ENCODE measurements at regions not wholly inside any gene's neighbourhood (a gene's known extent, or its start where the extent isn't known, plus 50 kb on each side); places are given as distances from the start of the nearest gene placed in this dataset.
"Not testable (repeated sequence)": the region's sequence is repeated elsewhere in the genome, so short reads cannot be mapped to it uniquely, and the experiment has no call there.

DNA sequence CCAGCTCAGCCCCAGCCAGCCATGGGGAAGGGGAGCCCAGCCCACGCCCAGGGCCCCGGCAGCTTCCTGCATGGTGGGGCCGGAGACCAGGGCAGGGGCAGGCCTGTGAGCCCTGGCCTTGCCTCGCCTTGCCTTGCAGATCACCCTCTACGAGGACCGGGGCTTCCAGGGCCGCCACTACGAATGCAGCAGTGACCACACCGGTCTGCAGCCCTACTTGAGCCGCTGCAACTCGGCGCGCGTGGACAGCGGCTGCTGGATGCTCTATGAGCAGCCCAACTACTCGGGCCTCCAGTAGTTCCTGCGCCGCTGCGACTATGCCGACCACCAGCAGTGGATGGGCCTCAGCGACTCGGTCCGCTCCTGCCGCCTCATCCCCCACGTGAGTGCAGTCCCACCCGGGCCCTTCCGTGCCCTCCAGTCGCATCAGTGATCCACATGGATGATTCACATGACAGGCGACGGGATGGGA is 278.6 kb upstream of the MAP2 start:
- not testable (repeated sequence) for DNase-seq (ENCODE audit: low read depth, low spot score); H3K4me1 ChIP-seq (ENCODE audit: control insufficient read depth, insufficient read depth, low read length); H3K36me3 ChIP-seq (ENCODE audit: control insufficient read depth, insufficient read depth, low read length); H3K9me3 ChIP-seq (ENCODE audit: control insufficient read depth, insufficient read depth, low read length); H3K27me3 ChIP-seq (ENCODE audit: control insufficient read depth, insufficient read depth, low read length); H3K27ac ChIP-seq (ENCODE audit: low read length); H3K4me3 ChIP-seq (ENCODE audit: low read length)
- no CpG with 5 or more reads among the region's 30 CpGs for WGBS (ENCODE audit: insufficient coverage, insufficient read length)

- Histone ChIP-seq H3K4me3 (ENCODE audit: low read length) (no peak overlapping the region), H3K36me3 (ENCODE audit: control insufficient read depth, insufficient read depth, low read length) (no peaks in the 10 kb centered on the region), H3K27me3 (ENCODE audit: control insufficient read depth, insufficient read depth, low read length) (no peaks in the 10 kb centered on the region), H3K27ac (ENCODE audit: low read length) (no peak overlapping the region), H3K4me1 (ENCODE audit: control insufficient read depth, insufficient read depth, low read length) (no peaks in the 10 kb centered on the region; the same call in 1 of the 2 replicates), H3K9me3 (ENCODE audit: control insufficient read depth, insufficient read depth, low read length) (no peaks in the 10 kb centered on the region)
- no peak for DNase-seq (ENCODE audit: low read depth, low spot score)
- no CpG with 5 or more reads among the region's 7 CpGs for WGBS (ENCODE audit: insufficient coverage, insufficient read length)
Measured at GRCh38 chr2:209145941-209146681, 277.7 kb upstream of the MAP2 start.

DNA sequence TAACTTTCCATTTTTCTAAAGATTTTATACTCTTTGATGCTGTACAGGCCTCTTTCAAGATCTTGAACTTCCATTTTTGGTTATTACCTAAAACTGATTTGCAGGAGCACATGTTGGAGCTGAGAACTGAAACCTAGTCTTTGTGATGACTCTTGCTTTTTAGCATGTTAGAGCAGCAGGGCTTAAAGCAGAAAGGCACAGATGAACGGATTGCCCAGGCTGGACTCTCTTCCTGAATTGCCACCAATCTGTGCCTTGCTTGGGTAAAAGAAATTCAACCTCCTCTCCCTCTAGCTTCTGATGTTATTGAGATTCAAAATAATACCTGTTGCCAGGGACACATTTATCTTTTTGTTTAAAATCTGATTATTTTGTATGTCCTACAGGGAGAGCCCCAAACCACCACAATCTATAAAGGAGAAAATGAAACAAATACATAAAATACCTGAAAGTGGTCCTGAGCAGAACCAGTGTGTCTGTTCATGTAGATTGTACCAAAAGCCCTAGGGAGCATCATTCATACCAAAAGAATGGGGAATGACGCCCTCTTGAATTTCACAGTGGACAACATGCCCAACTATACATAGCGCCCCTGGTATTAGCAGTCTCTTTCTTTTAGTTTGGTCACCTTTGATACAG is 277.0 kb upstream of the MAP2 start:
- Histone ChIP-seq H3K27me3 (ENCODE audit: control insufficient read depth, insufficient read depth, low read length) (no peaks in the 10 kb centered on the region), H3K9me3 (ENCODE audit: control insufficient read depth, insufficient read depth, low read length) (no peaks in the 10 kb centered on the region), H3K4me3 (ENCODE audit: low read length) (no peak overlapping the region), H3K36me3 (ENCODE audit: control insufficient read depth, insufficient read depth, low read length) (no peaks in the 10 kb centered on the region), H3K4me1 (ENCODE audit: control insufficient read depth, insufficient read depth, low read length) (no peaks in the 10 kb centered on the region; the same call in 1 of the 2 replicates), H3K27ac (ENCODE audit: low read length) (no peak overlapping the region)
- no peak for DNase-seq (ENCODE audit: low read depth, low spot score)
- WGBS (ENCODE audit: insufficient coverage, insufficient read length): no CpG with 5 or more reads among the region's 3 CpGs

GRCh38 chr2:209147981-209148380 is 275.9 kb upstream of the MAP2 start:
- H3K27ac ChIP-seq (ENCODE audit: low read length): no peak overlapping the region
- H3K9me3 ChIP-seq (ENCODE audit: control insufficient read depth, insufficient read depth, low read length): no peaks in the 10 kb centered on the region
- no peak for DNase-seq (ENCODE audit: low read depth, low spot score)
- H3K4me3 ChIP-seq (ENCODE audit: low read length): no peak overlapping the region
- no peaks in the 10 kb centered on the region for H3K27me3 ChIP-seq (ENCODE audit: control insufficient read depth, insufficient read depth, low read length)
- H3K36me3 ChIP-seq (ENCODE audit: control insufficient read depth, insufficient read depth, low read length): no peaks in the 10 kb centered on the region
- no peaks in the 10 kb centered on the region; the same call in 1 of the 2 replicates for H3K4me1 ChIP-seq (ENCODE audit: control insufficient read depth, insufficient read depth, low read length)

DNA sequence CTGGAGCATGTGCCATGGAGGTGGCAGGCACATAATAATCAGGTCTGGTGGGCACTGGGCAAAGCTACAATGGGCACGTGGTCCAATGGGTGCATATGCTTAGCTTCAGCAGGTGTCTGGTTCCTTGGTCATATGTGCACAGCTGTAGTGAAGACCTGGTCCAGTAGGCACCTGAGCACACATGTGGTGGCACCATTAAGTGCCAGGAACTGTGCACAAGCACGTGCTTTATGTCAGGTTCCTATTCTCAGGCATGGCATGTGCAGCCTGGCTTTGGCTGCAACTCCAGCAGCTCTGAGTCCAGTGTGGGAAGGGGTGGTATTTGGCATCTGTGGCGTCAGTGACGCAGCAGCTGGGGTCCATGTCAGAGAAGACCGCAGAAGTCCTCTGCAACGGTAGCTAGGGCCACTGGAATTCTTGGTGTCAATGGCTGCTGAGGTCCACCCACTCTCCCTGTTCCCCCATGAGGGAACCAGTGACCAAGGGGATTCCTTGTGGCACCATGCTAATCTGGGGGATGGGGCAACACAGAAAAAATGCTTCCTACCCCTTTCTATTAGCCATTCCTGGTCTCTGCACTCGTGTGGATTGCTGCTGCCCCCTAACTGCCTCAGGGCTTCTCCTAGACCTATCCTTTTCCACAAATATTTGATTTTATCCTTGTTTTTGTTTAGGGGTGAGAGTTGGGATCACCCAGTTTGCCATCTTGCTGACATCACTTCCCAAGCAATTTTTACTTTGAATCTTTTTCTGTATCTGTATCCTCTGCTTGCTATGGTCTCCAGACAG is 262.9 kb upstream of the MAP2 start:
- Histone ChIP-seq H3K4me3 (ENCODE audit: low read length) (no peak overlapping the region), H3K4me1 (ENCODE audit: control insufficient read depth, insufficient read depth, low read length) (no peaks in the 10 kb centered on the region), H3K36me3 (ENCODE audit: control insufficient read depth, insufficient read depth, low read length) (no peaks in the 10 kb centered on the region), H3K27me3 (ENCODE audit: control insufficient read depth, insufficient read depth, low read length) (no peaks in the 10 kb centered on the region), H3K9me3 (ENCODE audit: control insufficient read depth, insufficient read depth, low read length) (no peaks in the 10 kb centered on the region), H3K27ac (ENCODE audit: low read length) (no peak overlapping the region)
- no peak for DNase-seq (ENCODE audit: low read depth, low spot score)
- WGBS (ENCODE audit: insufficient coverage, insufficient read length): no CpG with 5 or more reads among the region's 7 CpGs

DNA sequence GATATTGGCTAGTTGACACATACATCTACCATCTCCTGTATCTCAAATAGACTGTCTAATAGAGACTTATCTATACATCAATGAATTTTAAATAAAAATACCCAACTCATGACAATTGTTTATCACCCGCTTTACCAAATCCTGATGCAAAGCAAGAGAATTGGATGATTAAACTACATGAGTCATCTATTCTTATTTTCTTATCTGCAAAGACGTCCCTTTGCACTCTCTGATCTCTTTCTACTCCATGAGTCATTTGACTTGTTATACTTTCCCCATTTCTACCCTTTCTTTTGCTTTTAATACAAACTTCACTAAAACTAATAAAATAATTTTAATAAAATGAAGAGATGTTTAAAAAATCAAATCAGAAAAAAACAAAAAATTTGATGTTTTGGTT is 261.7 kb upstream of the MAP2 start:
- Histone ChIP-seq H3K9me3 (ENCODE audit: control insufficient read depth, insufficient read depth, low read length) (no peaks in the 10 kb centered on the region), H3K27me3 (ENCODE audit: control insufficient read depth, insufficient read depth, low read length) (no peaks in the 10 kb centered on the region), H3K4me1 (ENCODE audit: control insufficient read depth, insufficient read depth, low read length) (no peaks in the 10 kb centered on the region), H3K36me3 (ENCODE audit: control insufficient read depth, insufficient read depth, low read length) (no peaks in the 10 kb centered on the region), H3K4me3 (ENCODE audit: low read length) (no peak overlapping the region), H3K27ac (ENCODE audit: low read length) (no peak overlapping the region)
- no CpG with 5 or more reads among the region's 2 CpGs for WGBS (ENCODE audit: insufficient coverage, insufficient read length)
- no peak for DNase-seq (ENCODE audit: low read depth, low spot score)

DNA sequence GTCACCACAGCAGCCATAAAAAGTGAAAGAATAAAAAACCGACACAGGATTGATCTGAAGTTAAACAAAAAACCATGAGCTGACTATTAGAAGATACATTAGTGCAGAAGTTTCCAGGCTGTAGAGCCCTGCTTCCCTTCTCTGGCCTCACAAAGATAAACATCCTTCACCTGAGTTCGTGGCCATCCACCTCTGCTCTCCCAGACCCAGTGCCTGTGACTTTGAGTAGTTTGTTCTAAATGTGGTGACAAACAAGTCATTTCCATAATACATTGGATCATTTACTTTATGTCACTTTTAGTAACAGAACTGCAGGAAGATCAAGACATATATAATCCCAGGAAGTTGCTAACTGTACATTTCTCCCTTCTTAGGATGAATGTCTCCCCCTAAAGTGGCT is 241.9 kb upstream of the MAP2 start:
- no peak overlapping the region for H3K27ac ChIP-seq (ENCODE audit: low read length)
- H3K36me3 ChIP-seq (ENCODE audit: control insufficient read depth, insufficient read depth, low read length): peaks cover 4% of the 10 kb centered on the region; the same call in 1 of the 2 replicates
- DNase-seq (ENCODE audit: low read depth, low spot score): no peak
- H3K4me1 ChIP-seq (ENCODE audit: control insufficient read depth, insufficient read depth, low read length): no peaks in the 10 kb centered on the region
- H3K9me3 ChIP-seq (ENCODE audit: control insufficient read depth, insufficient read depth, low read length): no peaks in the 10 kb centered on the region
- WGBS (ENCODE audit: insufficient coverage, insufficient read length): no CpG with 5 or more reads among the region's 2 CpGs
- H3K4me3 ChIP-seq (ENCODE audit: low read length): no peak overlapping the region
- H3K27me3 ChIP-seq (ENCODE audit: control insufficient read depth, insufficient read depth, low read length): no peaks in the 10 kb centered on the region

- not testable (repeated sequence) for H3K4me1 ChIP-seq (ENCODE audit: control insufficient read depth, insufficient read depth, low read length); H3K36me3 ChIP-seq (ENCODE audit: control insufficient read depth, insufficient read depth, low read length); DNase-seq (ENCODE audit: low read depth, low spot score); H3K4me3 ChIP-seq (ENCODE audit: low read length); H3K27me3 ChIP-seq (ENCODE audit: control insufficient read depth, insufficient read depth, low read length); H3K27ac ChIP-seq (ENCODE audit: low read length); H3K9me3 ChIP-seq (ENCODE audit: control insufficient read depth, insufficient read depth, low read length)
- no CpG with 5 or more reads among the region's 1 CpG for WGBS (ENCODE audit: insufficient coverage, insufficient read length)
Measured at GRCh38 chr2:209186886-209187285, 237.0 kb upstream of the MAP2 start.

DNA sequence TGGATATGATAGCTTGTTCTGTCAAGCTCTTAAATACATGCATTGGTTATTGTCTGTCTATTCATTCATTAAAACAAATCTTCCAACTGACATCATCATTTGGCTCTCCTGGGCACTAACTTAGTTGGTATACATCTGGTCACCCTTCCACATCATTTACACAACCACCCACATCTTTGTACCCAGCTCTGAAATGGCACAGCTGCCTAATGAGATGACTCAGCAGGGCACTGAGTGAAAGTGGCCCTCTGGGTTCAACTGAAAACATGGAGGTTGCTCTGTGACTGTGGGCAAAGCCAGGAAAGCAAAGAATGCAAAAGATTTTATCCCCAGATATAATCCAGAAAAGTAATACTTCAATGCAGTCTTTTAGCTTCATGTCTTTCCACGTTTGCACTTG is 234.0 kb upstream of the MAP2 start:
- Histone ChIP-seq H3K4me1 (ENCODE audit: control insufficient read depth, insufficient read depth, low read length) (no peaks in the 10 kb centered on the region; the same call in 1 of the 2 replicates), H3K4me3 (ENCODE audit: low read length) (no peak overlapping the region), H3K27me3 (ENCODE audit: control insufficient read depth, insufficient read depth, low read length) (no peaks in the 10 kb centered on the region; the same call in 1 of the 2 replicates), H3K36me3 (ENCODE audit: control insufficient read depth, insufficient read depth, low read length) (no peaks in the 10 kb centered on the region), H3K27ac (ENCODE audit: low read length) (no peak overlapping the region), H3K9me3 (ENCODE audit: control insufficient read depth, insufficient read depth, low read length) (no peaks in the 10 kb centered on the region)
- no peak for DNase-seq (ENCODE audit: low read depth, low spot score)
- no CpG with 5 or more reads among the region's 1 CpG for WGBS (ENCODE audit: insufficient coverage, insufficient read length)

GRCh38 chr2:209191139-209191538 is 232.7 kb upstream of the MAP2 start:
- no peaks in the 10 kb centered on the region for H3K36me3 ChIP-seq (ENCODE audit: control insufficient read depth, insufficient read depth, low read length)
- no peak overlapping the region for H3K27ac ChIP-seq (ENCODE audit: low read length)

More at GRCh38 chr2:209191139-209191538, 232.7 kb upstream of the MAP2 start:
- no peaks in the 10 kb centered on the region for H3K9me3 ChIP-seq (ENCODE audit: control insufficient read depth, insufficient read depth, low read length)
- no peaks in the 10 kb centered on the region; the same call in 1 of the 2 replicates for H3K27me3 ChIP-seq (ENCODE audit: control insufficient read depth, insufficient read depth, low read length)
- H3K4me1 ChIP-seq (ENCODE audit: control insufficient read depth, insufficient read depth, low read length): no peaks in the 10 kb centered on the region; the same call in 1 of the 2 replicates
- no peak for DNase-seq (ENCODE audit: low read depth, low spot score)
- no peak overlapping the region for H3K4me3 ChIP-seq (ENCODE audit: low read length)
